ENCODE measurements at regions not wholly inside any gene's neighbourhood (a gene's known extent, or its start where the extent isn't known, plus 50 kb on each side); places are given as distances from the start of the nearest gene placed in this dataset.
"Not testable (repeated sequence)": the region's sequence is repeated elsewhere in the genome, so short reads cannot be mapped to it uniquely, and the experiment has no call there.

GRCh38 chr9:27818348-27818747, 245.1 kb upstream of the C9orf72 start:
- DNase-seq, result no peak

- DNase-seq, result no peak
Observed at GRCh38 chr9:27828908-27829307, 255.6 kb upstream of the C9orf72 start.

GRCh38 chr9:27829621-27830020, 256.3 kb upstream of the C9orf72 start:
- no peak for DNase-seq

- DNase-seq, result not testable (repeated sequence)
Observed at GRCh38 chr9:27832108-27832507, 258.8 kb upstream of the C9orf72 start.

- DNase-seq, result no peak
Observed at GRCh38 chr9:27835286-27835685, 262.0 kb upstream of the C9orf72 start.

GRCh38 chr9:27835746-27836145, 262.5 kb upstream of the C9orf72 start:
- DNase-seq, result no peak

- no peak for DNase-seq
Observed at GRCh38 chr9:27836661-27837401, 263.6 kb upstream of the C9orf72 start.

GRCh38 chr9:27838876-27839275, 265.6 kb upstream of the C9orf72 start:
- DNase-seq, result no peak

- not testable (repeated sequence) for DNase-seq
Observed at GRCh38 chr9:27839767-27840166, 266.5 kb upstream of the C9orf72 start.

- no peak for DNase-seq
Observed at GRCh38 chr9:27844797-27845196, 271.5 kb upstream of the C9orf72 start.

GRCh38 chr9:27847380-27847779, 274.1 kb upstream of the C9orf72 start:
- no peak for DNase-seq

- no peak for DNase-seq
Observed at GRCh38 chr9:27847818-27848217, 274.5 kb upstream of the C9orf72 start.

- DNase-seq, result no peak
Observed at GRCh38 chr9:27848315-27848714, 275.0 kb upstream of the C9orf72 start.

- no peak for DNase-seq
Observed at GRCh38 chr9:27851858-27852257, 278.6 kb upstream of the C9orf72 start.

- no peak for DNase-seq
Observed at GRCh38 chr9:27853529-27853928, 280.2 kb upstream of the C9orf72 start.

GRCh38 chr9:27856054-27856453, 282.8 kb upstream of the C9orf72 start:
- DNase-seq, result no peak

- no peak for DNase-seq
Observed at GRCh38 chr9:27856748-27857147, 283.5 kb upstream of the C9orf72 start.

GRCh38 chr9:27861887-27862286, 288.6 kb upstream of the C9orf72 start:
- DNase-seq, result no peak

GRCh38 chr9:27864644-27865438, 291.6 kb upstream of the C9orf72 start:
- DNase-seq, result no peak

- no peak for DNase-seq
Observed at GRCh38 chr9:27866741-27867140, 293.5 kb upstream of the C9orf72 start.

GRCh38 chr9:27870404-27870803, 297.1 kb upstream of the C9orf72 start:
- no peak for DNase-seq

- DNase-seq, result no peak
Observed at GRCh38 chr9:27880156-27880555, 306.9 kb upstream of the C9orf72 start.

- no peak for DNase-seq
Observed at GRCh38 chr9:27880635-27881034, 307.4 kb upstream of the C9orf72 start.

- DNase-seq, result no peak
Observed at GRCh38 chr9:27888661-27889295, 315.5 kb upstream of the C9orf72 start.
